ENCODE measurements at regions not wholly inside any gene's neighbourhood (a gene's known extent, or its start where the extent isn't known, plus 50 kb on each side); places are given as distances from the start of the nearest gene placed in this dataset.

- TF ChIP-seq POLR2A (IDR thresholded peaks at IDR 0.05) (no peak), CTCF (IDR thresholded peaks at IDR 0.05) (no peak)
- WGBS, 2 donors: 76 to 81% methylated on average over 2 of the region's 2 CpGs
- Histone ChIP-seq H3K4me3 (replicated peaks in 1 of 3) (no peak overlapping the region), H3K36me3 (no peaks in the 10 kb centered on the region), H3K27me3 (no peaks in the 10 kb centered on the region), H3K27ac (no peak overlapping the region), H3K4me1 (no peaks in the 10 kb centered on the region), H3K9me3 (no peaks in the 10 kb centered on the region)
- DNase-seq: no peak
- intact Hi-C loops (cut with DNase I): no loop called here
Observed at GRCh38 chr1:60277269-60277668, 203.7 kb upstream of the C1orf87 start.

GRCh38 chr1:60274422-60275290, 201.1 kb upstream of the C1orf87 start:
- TF ChIP-seq POLR2A (IDR thresholded peaks at IDR 0.05) (no peak), CTCF (IDR thresholded peaks at IDR 0.05) (no peak)
- intact Hi-C loops (cut with DNase I): no loop called here
- no peaks in the 10 kb centered on the region for H3K27me3 ChIP-seq
- no peak for DNase-seq
- H3K4me3 ChIP-seq (replicated peaks in 1 of 3): no peak overlapping the region
- 65 to 68% methylated on average over 8 of the region's 8 CpGs for WGBS, 2 donors
- H3K27ac ChIP-seq: no peak overlapping the region
- no peaks in the 10 kb centered on the region for H3K9me3 ChIP-seq
- H3K4me1 ChIP-seq: no peaks in the 10 kb centered on the region
- H3K36me3 ChIP-seq: no peaks in the 10 kb centered on the region

GRCh38 chr1:60273185-60273584, 199.6 kb upstream of the C1orf87 start:
- no peak overlapping the region for H3K4me3 ChIP-seq (replicated peaks in 1 of 3)
- no peaks in the 10 kb centered on the region for H3K36me3 ChIP-seq
- intact Hi-C loops (cut with DNase I): no loop called here
- no peaks in the 10 kb centered on the region for H3K4me1 ChIP-seq
- no peaks in the 10 kb centered on the region for H3K27me3 ChIP-seq
- 81 to 82% methylated on average over 1 of the region's 1 CpG for WGBS, 2 donors
- TF ChIP-seq POLR2A (IDR thresholded peaks at IDR 0.05) (no peak), CTCF (IDR thresholded peaks at IDR 0.05) (no peak)
- no peak for DNase-seq
- H3K9me3 ChIP-seq: no peaks in the 10 kb centered on the region
- H3K27ac ChIP-seq: no peak overlapping the region

- Histone ChIP-seq H3K4me1 (no peaks in the 10 kb centered on the region), H3K27ac (no peak overlapping the region), H3K4me3 (replicated peaks in 1 of 3) (no peak overlapping the region), H3K27me3 (no peaks in the 10 kb centered on the region), H3K36me3 (no peaks in the 10 kb centered on the region), H3K9me3 (no peaks in the 10 kb centered on the region)
- 93 to 98% methylated on average over 15 of the region's 15 CpGs for WGBS, 2 donors
- intact Hi-C loops (cut with DNase I): no loop called here
- DNase-seq: no peak
- TF ChIP-seq CTCF (IDR thresholded peaks at IDR 0.05) (no peak), POLR2A (IDR thresholded peaks at IDR 0.05) (no peak)
Observed at GRCh38 chr1:60271041-60271440, 197.5 kb upstream of the C1orf87 start.

GRCh38 chr1:60268451-60268850, 194.9 kb upstream of the C1orf87 start:
- no peak overlapping the region for H3K4me3 ChIP-seq (replicated peaks in 1 of 3)
- 91 to 98% methylated on average over 2 of the region's 2 CpGs for WGBS, 2 donors
- no peaks in the 10 kb centered on the region for H3K4me1 ChIP-seq
- no peak for DNase-seq
- no peak overlapping the region for H3K27ac ChIP-seq
- no peaks in the 10 kb centered on the region for H3K9me3 ChIP-seq
- no peak for TF ChIP-seq CTCF (IDR thresholded peaks at IDR 0.05)
- H3K27me3 ChIP-seq: no peaks in the 10 kb centered on the region
- intact Hi-C loops (cut with DNase I): no loop called here
- H3K36me3 ChIP-seq: no peaks in the 10 kb centered on the region

All from thyroid gland (tissue), 4 donors.